ENCODE measurements at regions not wholly inside any gene's neighbourhood (a gene's known extent, or its start where the extent isn't known, plus 50 kb on each side); places are given as distances from the start of the nearest gene placed in this dataset.

DNA sequence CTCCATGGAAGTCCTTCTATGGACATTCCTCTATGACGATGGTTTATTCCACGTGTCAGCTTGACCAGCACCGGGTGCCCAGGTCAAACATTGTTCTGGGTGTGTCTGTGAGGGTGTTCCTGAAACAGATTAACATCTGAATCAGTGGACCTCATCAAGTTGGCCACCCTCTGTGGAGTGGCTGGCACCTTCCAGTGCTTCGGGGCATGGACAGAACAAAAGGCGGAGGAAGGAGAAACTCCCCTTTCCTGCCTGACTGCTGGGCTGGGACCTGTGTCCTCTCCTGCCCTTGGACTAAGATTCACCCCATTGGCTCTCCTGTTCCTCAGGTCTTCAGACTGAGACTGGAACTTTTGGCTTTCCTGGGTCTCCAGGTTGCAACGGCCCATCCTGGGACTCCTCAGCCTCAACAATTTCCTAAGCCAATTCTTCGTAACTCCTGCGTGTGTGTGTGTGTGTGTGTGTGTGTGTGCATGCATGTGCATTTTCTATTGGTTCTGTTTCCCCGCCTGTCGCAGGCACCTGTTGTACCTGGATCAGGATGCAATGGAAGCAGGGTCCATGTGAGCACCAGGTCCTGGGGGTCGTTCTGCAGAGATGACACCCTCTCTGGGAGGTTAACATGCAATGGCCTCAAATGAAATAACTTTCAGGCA lies 357.2 kb upstream of the SALL3 start:
- TF ChIP-seq, protein P1, sequence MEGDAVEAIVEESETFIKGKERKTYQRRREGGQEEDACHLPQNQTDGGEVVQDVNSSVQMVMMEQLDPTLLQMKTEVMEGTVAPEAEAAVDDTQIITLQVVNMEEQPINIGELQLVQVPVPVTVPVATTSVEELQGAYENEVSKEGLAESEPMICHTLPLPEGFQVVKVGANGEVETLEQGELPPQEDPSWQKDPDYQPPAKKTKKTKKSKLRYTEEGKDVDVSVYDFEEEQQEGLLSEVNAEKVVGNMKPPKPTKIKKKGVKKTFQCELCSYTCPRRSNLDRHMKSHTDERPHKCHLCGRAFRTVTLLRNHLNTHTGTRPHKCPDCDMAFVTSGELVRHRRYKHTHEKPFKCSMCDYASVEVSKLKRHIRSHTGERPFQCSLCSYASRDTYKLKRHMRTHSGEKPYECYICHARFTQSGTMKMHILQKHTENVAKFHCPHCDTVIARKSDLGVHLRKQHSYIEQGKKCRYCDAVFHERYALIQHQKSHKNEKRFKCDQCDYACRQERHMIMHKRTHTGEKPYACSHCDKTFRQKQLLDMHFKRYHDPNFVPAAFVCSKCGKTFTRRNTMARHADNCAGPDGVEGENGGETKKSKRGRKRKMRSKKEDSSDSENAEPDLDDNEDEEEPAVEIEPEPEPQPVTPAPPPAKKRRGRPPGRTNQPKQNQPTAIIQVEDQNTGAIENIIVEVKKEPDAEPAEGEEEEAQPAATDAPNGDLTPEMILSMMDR (IDR thresholded peaks at IDR 0.05; ENCODE audit: low read depth, low read length, poor library complexity, severe bottlenecking) = no peak
- no peak for TF ChIP-seq EZH2phosphoT487 (IDR thresholded peaks at IDR 0.05; ENCODE audit: borderline replicate concordance, low read length)
- Histone ChIP-seq H3K9me3 (ENCODE audit: control insufficient read depth, insufficient read depth, low read length) (no peaks in the 10 kb centered on the region; the same call in 1 of the 2 replicates), H4K20me1 (ENCODE audit: control insufficient read depth, insufficient read depth, low read depth, low read length) (no peaks in the 10 kb centered on the region), H3K4me1 (ENCODE audit: control insufficient read depth, low read length) (peaks cover 16% of the 10 kb centered on the region), H3F3A (ENCODE audit: control insufficient read depth, insufficient read depth) (no peaks in the 10 kb centered on the region), H3K27ac (ENCODE audit: low read depth, low read length) (no peak overlapping the region), H3K4me3 (ENCODE audit: low read length) (no peak overlapping the region), H3K79me2 (ENCODE audit: control insufficient read depth, low read length) (no peaks in the 10 kb centered on the region), H3K36me3 (ENCODE audit: control insufficient read depth, low read length) (no peaks in the 10 kb centered on the region), H3K27me3 (ENCODE audit: control insufficient read depth, low read length) (no peaks in the 10 kb centered on the region), H3K9me2 (replicated peaks; ENCODE audit: control insufficient read depth, low read length) (no peaks in the 10 kb centered on the region), H3K4me2 (ENCODE audit: low read length) (no peak overlapping the region)

DNA sequence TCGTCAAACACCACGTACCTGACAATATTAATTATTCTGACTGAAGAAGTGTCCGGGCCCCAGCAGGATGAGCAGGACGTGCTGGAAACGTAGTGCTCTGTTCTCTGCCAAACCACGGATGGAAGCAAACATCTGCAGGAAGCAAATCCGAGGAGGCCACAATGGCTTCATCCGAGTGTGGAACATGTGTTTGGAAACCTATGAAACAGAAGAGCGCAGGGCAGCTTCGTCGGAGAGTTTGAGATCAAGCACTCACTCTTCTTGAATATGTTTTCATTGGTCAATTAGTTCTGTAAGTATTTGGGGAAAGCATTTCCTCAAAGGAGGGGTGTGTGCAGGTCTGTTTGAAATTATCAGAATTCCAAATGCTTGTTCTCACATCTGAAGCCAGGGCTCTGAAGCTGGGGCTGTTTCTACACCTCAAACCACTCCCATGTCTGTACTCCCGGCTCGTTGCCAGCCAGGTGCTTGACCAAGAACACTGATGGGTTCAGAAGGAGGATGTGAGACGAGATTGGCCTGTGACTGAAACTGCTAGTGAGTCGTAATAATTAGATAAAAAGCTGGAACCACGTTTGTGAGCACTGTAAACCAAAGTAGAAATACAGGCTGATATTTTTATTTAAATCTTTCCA lies 356.6 kb upstream of the SALL3 start:
- H3K4me1 ChIP-seq (ENCODE audit: control insufficient read depth, low read length) = peaks cover 16% of the 10 kb centered on the region
- no peaks in the 10 kb centered on the region for H3K79me2 ChIP-seq (ENCODE audit: control insufficient read depth, low read length)
- H3K27me3 ChIP-seq (ENCODE audit: control insufficient read depth, low read length) = no peaks in the 10 kb centered on the region
- H3K4me3 ChIP-seq (ENCODE audit: low read length) = no peak overlapping the region
- no peak overlapping the region for H3K27ac ChIP-seq (ENCODE audit: low read depth, low read length)
- H3K9me2 ChIP-seq (replicated peaks; ENCODE audit: control insufficient read depth, low read length) = no peaks in the 10 kb centered on the region
- H4K20me1 ChIP-seq (ENCODE audit: control insufficient read depth, insufficient read depth, low read depth, low read length) = no peaks in the 10 kb centered on the region
- no peak overlapping the region for H3K4me2 ChIP-seq (ENCODE audit: low read length)
- H3F3A ChIP-seq (ENCODE audit: control insufficient read depth, insufficient read depth) = no peaks in the 10 kb centered on the region
- no peaks in the 10 kb centered on the region; the same call in 1 of the 2 replicates for H3K9me3 ChIP-seq (ENCODE audit: control insufficient read depth, insufficient read depth, low read length)
- no peaks in the 10 kb centered on the region for H3K36me3 ChIP-seq (ENCODE audit: control insufficient read depth, low read length)
- TF ChIP-seq, protein P1 (IDR thresholded peaks at IDR 0.05; ENCODE audit: low read depth, low read length, poor library complexity, severe bottlenecking) = no peak
- TF ChIP-seq EZH2phosphoT487 (IDR thresholded peaks at IDR 0.05; ENCODE audit: borderline replicate concordance, low read length) = no peak

DNA sequence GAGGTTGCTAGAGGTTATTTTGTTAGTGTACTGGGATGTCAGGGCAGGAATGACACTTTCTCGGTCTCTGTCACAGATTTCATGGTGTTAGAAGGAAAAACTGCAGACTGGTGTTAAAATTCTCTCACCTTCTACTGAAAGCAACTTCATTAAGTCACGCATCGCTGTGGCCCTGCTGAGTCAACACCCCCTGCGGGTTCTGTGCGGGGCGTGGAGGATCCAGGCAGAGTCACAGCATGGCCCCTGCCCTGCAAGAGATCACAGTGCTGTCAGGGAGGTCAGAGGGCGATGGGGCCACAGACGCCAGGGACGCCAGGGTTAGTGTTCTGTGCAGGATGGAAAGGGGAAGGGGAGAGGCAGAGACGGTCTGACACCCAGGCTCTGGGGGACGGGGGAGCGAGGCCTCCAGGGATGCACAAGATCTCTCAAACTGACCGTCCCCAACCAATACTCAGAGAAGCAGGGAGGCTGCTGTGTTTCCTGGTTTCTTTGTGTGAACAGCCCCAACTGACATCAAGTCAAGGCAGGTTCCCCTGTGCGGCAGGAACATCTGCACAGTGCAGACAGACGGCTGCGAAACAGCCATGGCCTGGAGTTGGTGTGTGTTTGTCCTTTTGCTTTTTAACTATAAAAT lies 354.9 kb upstream of the SALL3 start:
- Histone ChIP-seq H3K4me2 (ENCODE audit: low read length) (no peak overlapping the region), H3F3A (ENCODE audit: control insufficient read depth, insufficient read depth) (no peaks in the 10 kb centered on the region), H3K36me3 (ENCODE audit: control insufficient read depth, low read length) (no peaks in the 10 kb centered on the region), H3K9me3 (ENCODE audit: control insufficient read depth, insufficient read depth, low read length) (no peaks in the 10 kb centered on the region), H3K9me2 (replicated peaks; ENCODE audit: control insufficient read depth, low read length) (no peaks in the 10 kb centered on the region), H3K4me3 (ENCODE audit: low read length) (no peak overlapping the region), H3K27me3 (ENCODE audit: control insufficient read depth, low read length) (no peaks in the 10 kb centered on the region), H3K4me1 (ENCODE audit: control insufficient read depth, low read length) (peaks cover 16% of the 10 kb centered on the region), H3K79me2 (ENCODE audit: control insufficient read depth, low read length) (no peaks in the 10 kb centered on the region), H3K27ac (ENCODE audit: low read depth, low read length) (no peak overlapping the region), H4K20me1 (ENCODE audit: control insufficient read depth, insufficient read depth, low read depth, low read length) (no peaks in the 10 kb centered on the region)
- no peak for TF ChIP-seq EZH2phosphoT487 (IDR thresholded peaks at IDR 0.05; ENCODE audit: borderline replicate concordance, low read length)
- TF ChIP-seq, protein P1 (IDR thresholded peaks at IDR 0.05; ENCODE audit: low read depth, low read length, poor library complexity, severe bottlenecking) = no peak
